ENCODE measurements at regions not wholly inside any gene's neighbourhood (a gene's known extent, or its start where the extent isn't known, plus 50 kb on each side); places are given as distances from the start of the nearest gene placed in this dataset.
"Not testable (repeated sequence)": the region's sequence is repeated elsewhere in the genome, so short reads cannot be mapped to it uniquely, and the experiment has no call there.

DNA sequence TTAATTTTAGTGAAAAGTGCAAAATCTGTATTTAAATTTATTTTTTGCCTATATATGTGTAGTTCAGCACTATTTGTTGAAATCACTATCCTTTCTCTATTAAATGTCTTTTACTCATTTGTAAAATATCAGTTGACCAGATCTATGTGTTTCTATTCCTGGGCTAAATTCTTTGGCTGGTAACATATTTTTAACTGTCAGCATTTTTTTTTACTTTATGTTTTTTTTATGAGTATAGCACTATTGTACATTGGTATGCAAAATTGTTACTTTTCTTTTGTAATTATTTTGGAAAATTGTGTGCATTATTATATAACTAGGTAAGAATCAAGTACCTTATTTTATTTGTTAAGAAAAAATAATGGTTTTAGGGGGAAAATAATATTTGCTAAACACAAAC is 582.8 kb upstream of the ADGRB3 start:
- DNase-seq, result no peak

DNA sequence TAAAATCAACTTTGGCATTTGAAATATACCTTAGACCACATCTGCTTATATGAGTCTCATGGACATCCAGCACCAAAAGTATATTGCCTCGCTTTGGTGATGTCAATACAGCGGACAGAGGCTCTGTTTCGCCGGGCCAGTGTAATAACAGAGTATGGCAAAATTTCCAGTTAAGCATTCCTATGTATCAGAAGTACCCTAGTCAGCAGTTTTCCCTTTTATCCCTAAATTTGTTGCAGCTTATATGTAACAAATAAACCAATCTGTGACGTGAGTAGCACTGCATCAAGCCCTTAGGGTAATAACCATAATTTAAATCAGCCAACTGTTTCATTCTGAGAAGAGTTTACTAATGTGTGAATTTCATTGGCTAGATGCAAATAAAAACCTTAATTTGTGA is 585.5 kb upstream of the ADGRB3 start:
- no peak for DNase-seq

DNA sequence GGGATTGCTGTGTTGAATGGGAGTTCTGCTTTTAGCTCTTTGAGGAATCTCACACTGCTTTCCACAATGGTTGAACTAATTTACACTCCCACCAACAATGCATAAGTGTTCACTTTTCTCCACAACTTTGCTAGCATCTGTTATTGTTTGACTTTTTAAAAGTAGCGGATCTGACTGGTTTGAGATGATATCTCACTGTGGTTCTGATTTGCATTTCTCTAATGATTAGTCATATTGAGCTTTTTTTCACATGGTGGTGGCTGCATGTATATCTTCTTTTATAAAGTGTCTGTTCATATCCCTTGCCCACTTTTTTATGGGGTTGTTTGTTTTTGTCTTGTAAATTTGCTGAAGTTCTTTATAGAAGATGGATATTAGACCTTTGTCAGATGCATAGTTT is 588.3 kb upstream of the ADGRB3 start:
- DNase-seq, result no peak

DNA sequence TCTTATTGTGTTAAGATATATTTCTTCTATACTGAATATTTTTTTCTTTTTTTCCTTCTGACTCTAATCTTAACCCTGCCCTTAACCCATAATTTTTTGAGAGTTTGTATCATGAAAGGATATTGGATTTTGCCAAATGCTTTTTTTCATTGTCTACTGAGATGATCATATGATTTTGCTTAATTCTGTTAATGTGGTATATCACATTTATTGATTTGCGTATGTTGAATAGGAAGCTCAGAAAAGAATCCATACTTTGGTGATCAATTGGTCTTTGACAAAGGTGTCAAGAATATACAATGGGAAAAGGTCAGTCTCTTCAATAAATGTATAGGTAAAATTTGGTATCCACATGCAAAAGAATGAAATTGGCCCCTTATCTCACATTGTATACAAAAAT is 588.8 kb upstream of the ADGRB3 start:
- no peak for DNase-seq

DNA sequence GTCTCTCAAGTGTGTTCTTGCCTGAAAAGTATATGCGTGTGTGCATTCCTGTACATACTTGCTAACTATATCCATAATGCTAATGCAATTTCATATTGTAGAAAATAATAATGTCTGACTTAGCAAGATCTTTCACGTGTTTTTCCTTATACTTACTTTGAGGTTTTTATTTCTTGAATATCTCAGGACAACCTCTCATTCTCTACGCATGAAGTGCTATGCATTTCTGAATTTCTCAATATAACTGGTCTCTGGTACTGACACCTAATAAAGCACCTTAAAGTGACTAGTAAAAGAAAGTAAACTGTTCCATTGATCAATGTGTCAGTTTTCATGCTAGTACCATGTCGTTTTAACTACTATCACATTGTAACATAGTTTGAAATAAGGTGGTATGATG is 589.9 kb upstream of the ADGRB3 start:
- DNase-seq, result no peak

DNA sequence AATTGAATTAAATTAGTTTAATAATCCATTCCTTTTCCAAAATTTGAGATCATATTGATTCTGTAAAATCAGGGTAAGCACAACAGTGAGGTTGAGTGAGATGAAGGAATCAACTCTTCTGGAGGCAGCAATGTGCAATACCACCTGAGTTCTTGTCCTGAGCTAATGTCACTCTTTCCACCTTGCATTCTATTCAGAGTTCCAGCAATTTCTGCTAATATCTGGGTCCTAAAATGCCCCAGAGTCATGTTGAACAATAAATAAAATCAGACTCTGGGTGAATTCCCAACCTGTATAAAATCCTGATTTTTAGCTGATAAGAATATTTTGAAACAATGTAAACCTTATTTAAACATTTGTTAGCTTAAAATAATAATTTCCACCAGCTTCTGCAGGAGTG is 590.8 kb upstream of the ADGRB3 start:
- DNase-seq, result no peak

DNA sequence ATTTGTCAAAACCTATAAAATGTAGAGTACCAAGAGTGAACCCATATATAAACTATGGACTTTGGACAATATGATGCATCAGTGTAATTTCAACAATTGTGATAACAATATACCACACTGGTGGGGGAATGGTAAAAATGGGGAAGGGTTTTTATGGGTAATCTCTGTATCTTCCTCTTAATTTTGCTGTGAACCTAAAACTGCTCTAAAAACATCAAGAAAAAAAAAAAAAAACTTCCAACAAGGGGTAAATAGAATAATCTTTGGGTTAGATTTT is 592.0 kb upstream of the ADGRB3 start:
- DNase-seq, result no peak

DNA sequence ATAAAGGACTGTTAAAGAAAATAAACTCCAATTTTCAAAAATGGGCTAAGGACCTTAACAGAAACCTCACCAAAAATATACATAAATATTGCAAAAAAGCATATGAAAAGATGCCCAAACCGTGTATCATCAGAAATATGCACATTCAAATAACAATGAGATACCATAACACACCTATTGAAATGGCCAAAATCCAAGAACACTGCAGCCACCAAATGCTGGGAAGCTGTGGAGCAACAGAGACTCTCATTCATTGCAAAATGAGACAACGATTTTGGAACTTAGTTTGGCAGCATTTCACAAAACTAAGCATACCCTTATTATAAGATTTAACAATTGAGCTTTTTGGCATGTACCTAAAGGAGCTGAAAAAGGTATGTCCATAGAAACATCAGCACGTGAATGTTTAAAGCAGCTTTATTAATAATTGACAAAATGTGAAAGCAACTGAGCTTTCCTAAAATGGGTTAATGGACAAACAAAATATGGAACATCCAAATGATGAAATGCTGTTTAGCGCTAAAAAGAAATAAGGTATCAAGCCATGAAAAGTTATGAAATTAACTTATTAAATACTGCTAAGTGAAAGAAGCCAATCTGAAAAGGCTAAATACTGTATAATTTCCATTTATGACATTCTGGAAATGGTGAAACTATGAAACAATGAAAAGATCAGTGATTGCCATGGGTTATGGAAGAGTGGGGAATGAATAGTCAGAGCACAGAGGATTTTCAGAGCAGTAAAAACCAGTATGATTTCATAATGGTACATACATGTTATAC is 592.6 kb upstream of the ADGRB3 start:
- no peak for DNase-seq

DNA sequence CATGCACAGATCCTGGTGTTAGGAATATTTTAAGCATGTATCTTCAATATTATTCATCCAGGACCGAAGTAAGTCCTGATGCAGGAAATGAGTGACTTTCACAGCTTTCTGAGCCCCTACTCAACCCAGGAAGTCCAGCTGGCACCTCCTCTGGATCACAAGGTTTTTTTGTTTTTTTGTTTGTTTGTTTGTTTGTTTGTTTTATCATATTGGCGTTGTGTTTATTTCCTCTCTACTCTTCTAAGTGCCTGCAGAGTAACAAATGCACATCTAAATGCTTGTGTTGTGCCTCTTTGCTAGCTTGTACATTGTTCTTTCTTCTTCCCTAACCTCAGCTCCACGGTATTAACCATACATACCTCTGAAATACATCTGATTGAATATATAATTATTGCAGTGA is 594.3 kb upstream of the ADGRB3 start:
- DNase-seq, result no peak

DNA sequence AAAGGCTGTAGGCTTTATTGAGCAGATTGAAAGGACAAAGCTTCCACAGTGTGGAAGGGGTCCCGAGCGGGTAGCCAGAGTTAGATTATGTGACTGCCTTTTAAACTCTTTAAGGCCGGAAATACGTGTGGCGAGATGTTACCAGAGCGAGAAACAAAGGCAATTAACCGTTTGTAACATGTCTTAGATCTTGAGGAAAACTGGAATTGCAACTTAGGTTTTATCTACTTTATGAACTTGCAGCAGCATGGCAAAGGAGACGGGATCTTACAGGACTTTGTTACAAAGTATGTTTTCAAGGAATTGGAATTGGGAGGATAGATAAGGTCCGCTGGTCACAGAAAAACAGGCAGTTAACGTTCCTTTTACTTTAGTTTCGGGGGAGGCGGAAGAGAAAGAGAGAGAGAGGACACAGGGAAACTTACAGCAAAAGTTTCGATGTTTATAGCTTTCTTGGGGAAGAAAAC is 594.7 kb upstream of the ADGRB3 start:
- no peak for DNase-seq

DNA sequence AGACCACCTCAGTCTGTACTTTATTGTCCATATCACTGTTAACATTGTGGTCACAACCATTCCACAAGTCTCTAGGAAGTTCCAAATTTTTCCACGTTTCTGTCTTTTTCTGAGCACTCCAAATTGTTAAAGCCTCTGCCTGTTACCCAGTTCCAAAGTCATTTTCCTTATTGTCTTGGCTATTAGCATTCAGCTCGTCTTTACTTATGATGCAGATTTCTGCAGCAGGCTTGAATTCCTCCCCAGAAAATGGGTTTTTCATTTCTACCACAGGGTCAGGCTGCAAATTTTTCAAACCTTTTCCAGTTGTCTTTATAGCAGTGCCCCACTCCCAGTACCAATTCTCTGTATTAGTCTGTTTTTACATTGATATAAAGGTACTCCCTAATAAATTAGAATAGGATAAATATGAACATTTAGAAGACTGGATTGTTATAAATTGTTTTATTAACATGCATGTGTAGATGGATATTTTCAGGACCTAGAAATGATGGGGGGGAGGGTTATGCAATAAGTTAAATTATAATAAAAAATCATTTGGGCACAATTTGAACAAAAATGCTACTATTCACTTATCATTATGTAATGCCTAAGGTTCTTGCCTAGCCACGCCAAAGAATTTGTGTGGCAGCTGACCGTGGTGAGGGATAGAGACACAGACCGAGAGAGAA is 595.3 kb upstream of the ADGRB3 start:
- no peak for DNase-seq

DNA sequence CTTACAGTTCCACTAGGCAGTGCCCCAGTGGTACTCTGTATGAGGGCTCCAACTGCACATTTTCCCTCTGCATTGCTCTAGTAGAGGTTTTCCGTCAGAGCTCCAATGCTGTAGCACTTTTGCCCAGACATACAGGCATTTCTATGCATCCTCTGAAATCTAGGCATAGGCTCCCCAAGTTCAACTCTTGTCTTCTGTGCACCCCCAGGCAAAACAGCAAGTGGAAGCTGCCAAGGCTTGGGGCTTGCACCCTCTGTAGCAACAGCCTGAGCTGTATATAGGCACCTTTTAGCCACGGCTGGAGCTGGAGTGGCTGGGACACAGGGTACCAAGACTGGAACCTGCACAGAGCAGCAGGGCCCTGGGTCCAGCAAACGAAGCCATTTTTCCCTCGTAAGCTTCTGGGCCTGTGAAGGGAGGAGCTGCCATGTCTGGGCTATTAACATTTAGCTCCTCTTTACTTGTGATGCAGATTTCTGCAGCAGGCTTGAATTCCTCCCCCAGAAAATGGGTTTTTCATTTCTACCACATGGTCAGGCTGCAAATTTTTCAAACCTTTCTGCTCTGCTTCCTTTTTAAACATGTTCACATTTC is 596.2 kb upstream of the ADGRB3 start:
- DNase-seq, result no peak

DNA sequence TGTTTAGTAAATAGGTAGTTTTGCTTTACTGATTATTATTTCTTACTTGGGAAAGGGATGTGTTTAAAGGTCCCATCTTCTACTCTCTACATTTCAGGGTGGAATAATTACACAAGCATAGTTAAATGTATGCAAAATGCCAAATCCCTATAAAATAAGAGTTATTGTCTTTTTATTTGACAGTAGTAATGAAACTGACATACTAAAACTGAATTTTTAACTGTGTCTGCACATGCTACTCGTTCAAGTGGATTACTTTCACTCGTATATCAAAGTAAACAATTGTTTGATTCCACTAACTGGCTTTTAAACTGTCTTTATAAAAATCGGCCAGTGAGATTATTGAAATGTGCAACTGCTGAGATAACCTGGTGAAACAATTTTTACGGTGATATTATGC is 602.9 kb upstream of the ADGRB3 start:
- no peak for DNase-seq

DNA sequence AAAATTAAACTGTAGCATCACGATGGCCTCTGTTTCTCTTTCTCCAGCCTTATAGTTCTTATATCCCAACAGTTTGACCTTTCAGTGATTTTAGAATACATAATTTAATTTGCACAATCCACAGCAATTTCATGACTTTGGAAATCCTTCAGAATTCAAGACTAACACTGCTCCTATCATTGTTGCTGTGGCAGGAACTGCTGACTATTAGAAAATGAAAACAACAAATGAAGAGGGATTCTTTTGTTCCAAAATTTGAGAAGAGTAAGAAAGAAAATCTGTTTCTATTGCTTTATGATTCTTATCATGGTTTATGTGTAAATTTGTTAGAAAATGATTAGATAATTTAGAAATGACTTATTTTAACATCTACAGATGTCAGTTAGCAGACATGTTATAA is 604.0 kb upstream of the ADGRB3 start:
- DNase-seq, result no peak

DNA sequence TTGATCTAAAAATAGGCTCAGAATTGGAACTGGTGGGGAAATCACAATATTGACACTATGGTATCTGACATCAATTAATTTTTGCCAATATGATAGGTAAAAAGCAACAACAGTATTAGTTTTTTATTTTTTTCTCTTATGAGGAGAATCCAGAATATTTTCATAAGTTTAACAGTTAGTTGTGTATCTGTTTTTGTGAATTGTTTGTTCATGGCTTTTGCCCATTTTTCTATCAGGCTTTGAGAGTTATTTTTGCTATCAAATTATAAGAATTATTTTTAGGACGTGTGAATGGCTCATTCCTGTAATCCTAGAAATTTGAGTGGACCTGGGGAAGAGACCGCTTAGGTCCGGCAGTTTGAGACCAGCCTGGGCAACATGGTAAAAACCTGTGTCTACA is 608.6 kb upstream of the ADGRB3 start:
- no peak for DNase-seq

DNA sequence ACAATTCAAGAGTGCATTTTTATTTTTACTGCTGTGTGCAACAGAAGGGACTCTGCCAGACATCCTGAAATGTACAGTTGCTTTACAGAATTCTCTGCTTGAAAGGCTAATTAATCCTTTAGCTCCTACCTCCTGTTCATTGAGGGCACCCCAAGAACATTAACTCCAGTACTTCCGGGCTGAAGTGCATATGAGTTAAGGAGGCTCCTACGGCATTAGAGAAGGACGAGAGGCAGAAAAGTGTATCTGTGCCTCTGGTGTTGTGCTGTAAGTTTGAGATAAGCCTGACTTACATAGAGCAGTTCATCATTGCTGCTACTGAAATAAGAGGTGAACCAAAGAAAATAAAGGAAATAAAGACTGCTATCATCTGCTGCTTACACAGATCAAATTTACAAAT is 609.3 kb upstream of the ADGRB3 start:
- DNase-seq, result no peak

DNA sequence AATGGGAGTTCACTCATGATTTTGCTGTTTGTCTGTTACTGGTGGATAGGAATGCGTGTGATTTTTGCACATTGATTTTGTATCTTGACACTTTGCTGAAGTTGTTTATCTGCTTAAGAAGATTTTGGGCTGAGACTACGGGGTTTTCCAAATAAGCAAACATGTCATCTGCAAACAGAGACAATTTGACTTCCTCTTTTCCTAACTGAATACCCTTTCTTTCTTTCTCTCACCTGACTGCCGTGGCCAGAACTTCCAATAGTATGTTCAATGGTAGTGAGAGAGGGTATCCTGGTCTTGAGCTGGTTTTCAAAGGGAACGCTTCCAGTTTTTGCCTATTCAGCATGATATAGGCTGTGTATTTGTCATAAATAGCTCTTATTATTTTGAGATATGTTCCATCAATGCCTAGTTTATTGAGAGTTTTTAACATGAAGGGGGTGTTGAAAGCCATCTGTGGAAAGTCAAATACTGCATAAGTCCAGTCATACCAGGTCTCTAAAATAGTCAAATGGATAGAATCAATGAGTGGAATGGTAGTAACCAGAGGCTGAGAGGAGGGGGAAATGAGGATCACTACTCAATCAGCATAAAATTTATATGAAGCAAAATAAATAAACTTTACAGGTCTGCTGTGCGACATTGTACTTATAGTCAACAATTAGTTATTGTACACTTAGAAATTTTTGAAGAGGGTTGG is 610.4 kb upstream of the ADGRB3 start:
- DNase-seq, result no peak

DNA sequence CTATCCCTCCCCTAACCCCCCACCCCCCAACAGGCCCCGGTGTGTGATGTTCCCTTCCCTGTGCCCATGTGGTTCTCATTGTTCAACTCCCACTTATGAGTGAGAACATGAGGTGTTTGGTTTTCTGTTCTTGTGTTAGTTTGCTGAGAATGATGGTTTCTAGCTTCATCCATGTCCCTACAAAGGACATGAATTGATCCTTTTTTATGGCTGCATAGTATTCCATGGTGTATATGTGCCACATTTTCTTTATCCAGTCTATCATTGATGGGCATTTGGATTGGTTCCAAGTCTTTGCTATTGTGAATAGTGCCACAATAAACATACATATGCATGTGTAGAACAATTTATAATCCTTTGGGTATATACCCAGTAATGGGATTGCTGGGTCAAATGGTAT is 612.1 kb upstream of the ADGRB3 start:
- not testable (repeated sequence) for DNase-seq

DNA sequence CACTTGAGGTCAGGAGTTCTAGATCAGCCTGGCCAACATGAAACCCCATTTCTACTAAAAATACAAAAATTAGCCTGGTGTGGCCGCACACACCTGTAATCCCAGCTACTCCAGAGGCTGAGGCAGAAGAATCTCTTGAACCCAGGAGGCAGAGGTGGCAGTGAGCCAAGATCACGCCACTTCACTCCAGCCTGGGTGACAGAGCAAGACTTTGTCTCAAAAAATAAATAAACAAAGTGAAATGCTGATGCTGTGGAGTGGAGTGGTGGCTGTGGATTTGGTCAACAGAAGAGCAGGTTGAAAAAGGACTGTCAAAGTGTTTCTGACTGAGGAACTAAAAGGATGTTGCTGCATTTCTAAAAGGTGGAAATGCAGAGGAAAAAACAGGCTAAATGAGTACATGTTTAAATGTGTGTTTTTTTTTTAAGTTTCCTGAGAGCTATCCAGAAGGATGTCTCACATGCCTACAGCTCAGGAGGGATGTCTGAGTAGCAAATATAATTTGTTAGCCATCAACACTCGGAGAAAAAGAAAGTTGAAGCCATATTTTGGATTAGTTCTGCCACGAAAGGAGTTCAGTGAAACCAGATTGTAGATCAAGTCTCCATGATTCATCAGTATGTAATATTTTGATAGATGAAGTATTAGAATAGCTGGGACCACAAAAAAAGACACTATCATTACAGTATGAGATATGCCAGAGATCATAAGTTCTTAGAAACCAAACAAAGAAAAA is 621.1 kb upstream of the ADGRB3 start:
- no peak for DNase-seq

DNA sequence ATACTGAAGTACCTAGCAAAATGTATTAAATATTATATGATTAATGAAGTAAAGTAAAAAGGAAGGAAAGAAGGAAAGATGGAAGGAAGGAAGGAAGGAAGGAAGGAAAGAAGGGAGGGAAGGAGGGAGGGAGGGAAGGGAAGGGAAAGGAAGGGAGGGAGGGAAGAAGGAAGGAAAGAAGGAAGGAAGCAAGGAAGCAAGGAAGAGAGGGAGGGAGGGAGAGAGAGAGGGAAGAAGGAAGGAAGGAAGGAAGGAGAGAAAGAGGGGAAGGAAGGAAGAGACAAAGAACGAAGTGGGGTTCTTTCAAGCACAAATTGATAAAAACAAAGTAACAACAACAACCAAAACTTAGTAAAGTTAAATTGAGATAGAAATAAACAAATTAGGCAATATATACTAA is 622.3 kb upstream of the ADGRB3 start:
- DNase-seq, result no peak

DNA sequence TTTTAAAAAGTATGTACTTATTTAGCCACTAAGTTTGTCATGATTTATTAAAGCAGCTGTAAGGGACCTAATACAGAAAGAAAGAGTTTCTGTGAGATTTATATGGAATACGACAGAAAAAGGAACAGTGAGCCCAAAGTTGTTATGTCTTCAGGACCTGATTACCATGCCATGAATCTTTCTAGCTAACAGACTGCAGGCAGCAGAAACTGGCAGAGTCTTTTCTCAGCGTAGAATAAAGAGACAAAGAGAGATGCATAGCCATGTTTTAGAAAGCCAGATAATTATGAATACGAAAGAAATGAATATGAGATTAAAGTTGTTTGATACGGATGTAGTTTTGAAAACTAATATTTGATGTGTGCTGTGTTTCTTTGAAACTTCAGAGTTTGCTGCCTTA is 624.1 kb upstream of the ADGRB3 start:
- no peak for DNase-seq

DNA sequence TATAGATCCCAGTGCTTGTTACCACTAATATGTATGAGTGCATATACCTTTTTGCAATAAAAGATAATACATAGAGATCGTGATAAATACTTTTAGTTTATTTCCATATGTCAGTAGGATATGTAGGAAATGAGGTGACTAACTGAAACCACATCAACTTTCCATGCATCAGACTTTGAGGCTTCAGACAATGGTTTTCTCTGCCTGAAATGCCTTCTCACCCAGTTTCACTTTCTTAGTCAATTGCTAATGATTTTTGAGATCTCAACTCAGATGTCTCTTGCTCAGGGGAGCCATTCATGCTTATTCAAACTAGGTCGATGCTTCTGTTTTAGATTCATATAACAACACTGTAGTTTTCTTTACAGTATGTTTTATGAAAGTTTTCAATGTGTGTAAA is 626.6 kb upstream of the ADGRB3 start:
- DNase-seq, result no peak

DNA sequence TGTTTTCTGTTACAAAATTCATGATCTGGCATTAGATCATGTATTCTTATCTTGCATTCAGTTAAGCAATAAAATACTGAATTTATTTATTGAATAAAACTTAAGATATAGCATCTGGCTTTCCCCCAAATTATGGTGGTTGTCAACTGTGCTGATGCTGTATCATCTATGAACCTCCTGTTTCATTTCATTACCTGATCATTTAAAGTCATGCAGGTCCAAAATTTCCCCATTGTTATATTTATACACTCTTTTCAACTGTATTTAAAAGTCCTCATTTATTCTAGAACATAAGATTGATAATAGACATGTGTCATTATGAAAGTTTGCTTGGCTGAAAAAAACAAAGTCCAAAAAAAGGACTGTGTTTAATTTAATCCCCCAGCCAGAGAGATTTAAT is 627.4 kb upstream of the ADGRB3 start:
- DNase-seq, result no peak
